Embryonic facial prominence (tissue), 1 donor: ENCODE measurements at regions not wholly inside any gene's neighbourhood (a gene's known extent, or its start where the extent isn't known, plus 50 kb on each side); places are given as distances from the start of the nearest gene placed in this dataset.
"Not testable (repeated sequence)": the region's sequence is repeated elsewhere in the genome, so short reads cannot be mapped to it uniquely, and the experiment has no call there.

Experiments used
- DNase-seq: peaks from one replicate; pipeline ENCODE4 v3.0.0-alpha.2; 2016; ENCODE audit errors: extremely low spot score

- no peak for DNase-seq
Measured at GRCh38 chr2:14422426-14422825, 210.1 kb upstream of the LRATD1 start.

DNA sequence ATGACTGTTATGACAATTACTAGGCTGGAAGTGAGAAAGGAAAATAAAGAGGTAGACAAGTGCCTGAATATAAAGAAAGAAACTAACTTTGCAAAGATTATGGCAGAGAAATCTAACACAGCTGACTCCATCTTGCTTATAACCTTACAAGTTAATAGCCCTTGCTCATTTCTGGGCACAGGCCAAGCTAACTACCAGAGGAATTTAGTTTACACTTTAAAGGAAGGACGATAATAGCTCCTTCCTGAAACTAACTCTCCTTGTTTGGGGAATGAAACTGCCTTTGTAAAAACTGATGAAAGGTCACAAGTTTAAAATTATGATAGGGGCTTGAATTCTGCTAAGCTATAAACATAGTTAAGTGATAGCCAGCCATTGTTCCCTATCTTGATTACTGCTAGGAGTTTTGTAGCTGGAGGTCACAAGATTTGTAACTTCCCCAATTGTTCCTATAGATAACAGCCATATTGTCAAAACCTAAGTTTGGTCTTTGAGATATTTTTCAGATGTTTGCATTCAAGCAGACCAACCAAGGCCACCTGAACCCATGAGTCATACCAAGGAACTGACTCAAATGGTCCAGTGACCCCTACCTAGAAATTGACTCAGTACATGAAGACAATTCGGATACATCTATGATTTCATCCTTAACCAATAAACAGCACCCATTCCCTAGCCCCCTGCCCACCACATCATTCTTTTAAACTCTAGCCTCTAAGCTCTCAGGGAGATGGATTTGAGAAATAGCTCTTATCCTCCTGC, 209.2 kb upstream of the LRATD1 start:
- DNase-seq: peak; percentile 19

- DNase-seq: no peak
Measured at GRCh38 chr2:14424478-14425390, 207.8 kb upstream of the LRATD1 start.

DNA sequence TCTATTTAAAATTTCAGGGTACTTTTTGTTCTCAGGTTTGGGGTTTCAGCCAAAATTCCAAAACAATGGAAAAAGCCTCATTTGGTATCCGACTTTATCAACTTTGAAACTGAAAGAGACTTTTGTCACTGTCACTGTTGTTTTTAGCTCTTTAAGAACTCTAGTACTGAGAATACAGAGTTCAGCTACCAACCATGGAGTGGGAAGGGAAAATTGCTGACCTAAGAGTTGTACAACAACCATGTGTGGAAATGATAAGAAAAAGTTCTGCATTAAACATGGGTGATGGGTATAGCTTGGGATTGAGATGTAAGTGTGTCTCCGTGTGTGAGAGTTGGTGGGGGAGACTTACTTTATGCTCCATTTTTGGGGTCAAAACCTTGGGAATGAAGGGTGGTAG, 206.6 kb upstream of the LRATD1 start:
- no peak for DNase-seq

GRCh38 chr2:14428056-14428455, 204.5 kb upstream of the LRATD1 start:
- no peak for DNase-seq

DNA sequence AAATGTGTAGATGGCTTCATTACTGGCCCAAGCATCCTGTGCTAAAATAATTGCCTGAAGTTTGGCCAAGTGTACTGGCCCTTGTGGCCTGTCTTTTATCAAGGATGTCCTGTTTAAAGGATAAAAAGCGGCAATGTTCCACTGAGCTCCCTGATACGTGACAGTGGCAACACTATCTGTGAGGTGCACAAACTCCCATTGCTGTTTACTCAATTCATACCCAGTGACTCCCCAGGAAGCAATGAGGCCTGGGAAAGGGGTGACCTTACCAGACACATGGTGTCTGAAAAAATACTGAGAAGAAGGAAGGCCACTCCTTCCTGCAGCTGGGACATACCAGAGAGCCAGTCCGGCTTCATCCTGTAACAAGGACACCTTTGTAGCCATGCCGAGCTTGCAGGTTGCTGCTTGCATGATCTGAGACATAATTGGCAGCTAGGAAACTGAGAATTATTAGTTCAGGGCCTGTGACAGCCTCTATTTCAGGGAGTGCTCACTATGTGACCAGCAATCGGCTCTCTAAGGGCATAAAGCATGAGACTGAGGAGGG, 198.5 kb upstream of the LRATD1 start:
- DNase-seq: no peak

- no peak for DNase-seq
Measured at GRCh38 chr2:14445670-14446069, 186.8 kb upstream of the LRATD1 start.

- no peak for DNase-seq
Measured at GRCh38 chr2:14448340-14448739, 184.2 kb upstream of the LRATD1 start.

- DNase-seq: no peak
Measured at GRCh38 chr2:14451312-14451711, 181.2 kb upstream of the LRATD1 start.

GRCh38 chr2:14454202-14454601, 178.3 kb upstream of the LRATD1 start:
- DNase-seq: no peak

GRCh38 chr2:14459786-14460325, 172.7 kb upstream of the LRATD1 start:
- no peak for DNase-seq

DNA sequence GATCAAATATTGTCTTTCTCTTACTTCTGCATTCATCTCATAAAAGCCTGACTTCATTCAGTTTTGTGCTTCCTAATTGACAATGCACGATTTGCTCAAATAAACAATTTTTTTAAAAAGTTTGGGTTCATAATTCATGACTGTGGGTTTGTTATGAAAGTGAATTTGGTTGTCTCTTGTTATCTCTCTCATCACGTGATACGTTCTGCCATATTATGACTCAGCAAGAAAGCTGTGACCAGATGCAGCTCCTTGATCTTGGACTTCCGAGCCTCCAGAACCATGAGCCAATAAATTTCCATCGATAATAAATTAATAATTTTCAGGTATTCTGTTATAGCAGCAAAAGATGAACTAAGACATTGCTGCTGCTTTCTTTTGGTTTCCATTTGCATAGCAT, 156.5 kb upstream of the LRATD1 start:
- DNase-seq: no peak

DNA sequence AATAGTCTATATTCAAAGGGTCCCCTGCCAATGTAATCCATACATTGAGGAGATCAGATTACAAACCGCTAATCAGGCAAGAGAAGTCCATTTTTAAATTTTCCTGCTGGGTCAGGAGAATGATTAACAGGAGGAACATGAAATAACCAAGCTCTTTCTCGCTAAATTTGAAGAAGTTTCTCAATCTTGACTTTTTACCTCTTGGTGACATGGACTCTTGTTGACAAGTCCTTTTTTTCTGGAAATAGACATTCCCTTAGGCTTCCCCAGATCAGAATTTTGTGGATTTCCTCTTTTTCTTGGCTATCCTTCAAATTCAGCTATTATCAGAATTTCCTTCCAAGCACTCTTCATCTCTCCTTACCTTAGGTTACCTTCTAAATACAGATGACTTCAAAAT, 153.0 kb upstream of the LRATD1 start:
- DNase-seq: no peak

DNA sequence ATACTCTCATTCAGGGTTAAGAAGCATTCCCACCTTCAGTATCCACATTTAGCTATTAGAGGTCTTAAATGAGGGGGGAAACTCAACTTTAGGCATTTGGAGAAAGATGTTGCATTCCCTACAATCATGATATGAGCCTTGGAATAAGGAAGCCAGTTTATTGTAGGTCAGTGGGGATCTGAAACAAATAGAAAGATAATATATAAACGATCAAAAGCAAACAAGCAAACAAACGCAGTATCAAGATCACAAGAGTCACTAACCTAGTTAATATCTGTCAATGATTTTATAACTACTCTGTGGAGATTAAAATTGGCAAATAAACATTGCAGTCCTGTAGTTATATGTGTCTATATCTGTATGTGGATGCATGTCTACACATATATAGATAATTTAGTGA, 152.4 kb upstream of the LRATD1 start:
- DNase-seq: no peak

DNA sequence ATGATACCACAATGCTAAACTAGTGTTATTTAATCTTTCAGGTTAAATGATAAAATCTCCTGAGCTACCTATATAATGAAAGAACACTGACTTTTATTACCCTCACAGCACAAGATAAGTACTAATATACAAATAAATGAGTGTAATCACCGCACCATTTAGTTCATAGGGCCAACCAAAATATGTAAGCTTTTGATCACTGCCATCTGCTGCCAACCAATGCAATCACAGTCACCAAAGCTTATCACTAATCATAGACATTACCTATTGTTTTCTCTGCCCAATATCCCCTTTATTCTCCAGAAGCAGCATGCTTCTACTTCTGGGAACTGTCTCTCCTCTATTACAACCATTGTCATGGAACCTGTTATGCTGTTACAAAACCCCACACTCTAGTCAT, 151.6 kb upstream of the LRATD1 start:
- no peak for DNase-seq

GRCh38 chr2:14492920-14493503, 139.5 kb upstream of the LRATD1 start:
- no peak for DNase-seq

- no peak for DNase-seq
Measured at GRCh38 chr2:14494759-14495158, 137.8 kb upstream of the LRATD1 start.

- DNase-seq: no peak
Measured at GRCh38 chr2:14501061-14501460, 131.5 kb upstream of the LRATD1 start.

GRCh38 chr2:14506955-14507354, 125.6 kb upstream of the LRATD1 start:
- not testable (repeated sequence) for DNase-seq

- DNase-seq: no peak
Measured at GRCh38 chr2:14511541-14511940, 121.0 kb upstream of the LRATD1 start.

GRCh38 chr2:14513903-14514302, 118.6 kb upstream of the LRATD1 start:
- no peak for DNase-seq

DNA sequence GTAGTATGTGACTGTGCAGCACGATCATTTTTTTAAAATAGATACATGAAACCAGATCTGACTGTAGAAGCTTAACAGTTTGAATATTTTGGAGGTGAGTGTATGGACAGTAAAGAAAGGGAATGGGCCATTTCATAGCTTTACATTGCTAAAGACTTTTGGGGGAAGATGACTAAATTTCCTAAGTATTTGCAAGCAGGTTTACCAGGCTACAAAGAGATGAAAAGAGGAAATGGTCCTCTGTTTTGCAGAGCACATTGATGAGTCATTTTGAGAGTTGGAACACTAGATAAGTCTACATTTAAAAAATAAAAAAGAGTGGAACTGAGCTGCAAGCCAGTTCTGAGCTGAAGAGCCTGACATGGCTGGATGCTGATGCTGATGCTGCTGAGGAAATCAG, 115.7 kb upstream of the LRATD1 start:
- DNase-seq: no peak
